ENCODE measurements at regions not wholly inside any gene's neighbourhood (a gene's known extent, or its start where the extent isn't known, plus 50 kb on each side); places are given as distances from the start of the nearest gene placed in this dataset.

DNA sequence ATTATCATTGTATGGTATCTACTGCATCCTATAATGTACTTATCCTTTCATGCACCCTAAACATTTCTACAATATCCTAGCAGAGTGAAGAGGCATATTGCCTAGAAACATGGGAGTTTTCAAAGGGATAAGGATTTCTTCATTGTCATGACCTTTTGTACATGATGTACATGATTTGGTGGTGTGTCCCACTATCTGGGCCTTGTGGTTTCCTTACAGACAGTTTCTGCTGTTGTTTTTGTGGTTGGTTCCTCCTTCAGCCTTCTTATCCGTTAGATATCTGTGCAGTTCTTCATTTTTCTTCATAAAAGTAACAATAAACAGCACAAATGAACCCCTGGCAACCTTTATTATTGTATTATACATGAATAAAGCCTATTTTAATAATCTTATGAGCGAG is 70.4 kb upstream of the BACH1 start:
- in situ Hi-C loops (cut with HindIII; ENCODE audit: low sequenced_read_pairs): loop anchor here (5.0 to 10.0 kb wide), 2 partner anchors 56 to 74 kb away; no protein-coding TSS in a partner anchor

- in situ Hi-C loops (cut with HindIII; ENCODE audit: low sequenced_read_pairs): no loop called here
Observed at GRCh38 chr21:29230551-29231261, 68.0 kb upstream of the BACH1 start.

GRCh38 chr21:29231756-29232529 is 66.8 kb upstream of the BACH1 start:
- in situ Hi-C loops (cut with HindIII; ENCODE audit: low sequenced_read_pairs): no loop called here

GRCh38 chr21:29232530-29233255 is 66.0 kb upstream of the BACH1 start:
- in situ Hi-C loops (cut with HindIII; ENCODE audit: low sequenced_read_pairs): no loop called here

DNA sequence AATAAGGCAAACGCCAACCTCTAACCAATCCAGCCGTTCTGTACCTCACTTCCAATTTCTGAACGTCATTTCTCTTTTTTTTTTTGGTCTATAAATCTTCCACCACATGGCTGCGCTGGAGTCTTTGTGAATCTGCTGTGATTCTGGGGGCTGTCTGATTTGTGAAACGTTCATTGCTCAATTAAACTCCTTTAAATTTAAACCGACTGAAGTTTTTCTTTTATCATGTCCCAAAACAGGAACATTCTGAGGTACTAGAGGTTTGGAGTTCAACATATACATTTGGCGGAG is 65.5 kb upstream of the BACH1 start:
- in situ Hi-C loops (cut with HindIII; ENCODE audit: low sequenced_read_pairs): no loop called here

DNA sequence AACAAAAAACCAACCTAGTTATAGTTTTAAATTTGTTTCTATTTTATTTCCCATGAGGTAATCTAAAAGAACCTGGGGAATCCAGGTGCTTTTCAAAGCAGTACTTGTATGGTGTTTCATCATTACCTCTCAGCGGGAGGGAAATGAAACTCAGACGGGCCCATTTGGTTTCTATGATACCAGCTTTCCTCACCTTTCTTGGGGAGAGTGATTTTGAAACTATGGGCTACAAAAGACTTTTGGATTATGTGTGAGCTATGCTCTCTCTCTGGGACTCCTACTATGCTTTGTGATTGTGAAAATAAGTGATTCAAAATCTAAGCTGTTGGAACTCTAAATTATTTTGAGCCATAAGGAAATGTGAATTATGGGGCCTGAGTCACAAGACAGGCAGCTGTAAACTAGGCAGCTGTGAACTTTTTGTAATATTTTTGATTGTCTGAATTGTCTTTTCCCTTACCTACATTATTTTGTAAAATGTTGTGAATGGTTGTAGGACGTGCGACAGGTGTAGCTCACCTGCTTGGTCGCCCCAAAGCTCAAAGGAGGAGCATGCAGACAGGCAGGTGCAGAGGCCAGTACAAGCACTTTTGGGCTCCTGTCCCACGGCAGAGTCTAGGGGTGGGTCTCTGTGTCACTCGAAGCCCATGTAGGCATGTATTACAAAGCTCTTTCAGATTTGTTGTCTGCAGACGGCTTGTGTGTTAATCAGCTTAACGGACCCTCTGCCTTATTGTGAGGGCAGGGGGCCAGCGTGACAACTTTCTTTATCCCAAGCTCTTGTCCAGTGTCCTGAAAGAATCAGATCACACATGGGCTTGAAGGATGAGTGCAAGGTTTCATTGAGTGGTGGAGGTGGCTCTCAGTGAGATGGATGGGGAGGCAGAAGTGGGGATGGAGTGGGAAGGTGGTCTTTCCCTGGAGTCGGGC is 64.8 kb upstream of the BACH1 start:
- in situ Hi-C loops (cut with HindIII; ENCODE audit: low sequenced_read_pairs): no loop called here

DNA sequence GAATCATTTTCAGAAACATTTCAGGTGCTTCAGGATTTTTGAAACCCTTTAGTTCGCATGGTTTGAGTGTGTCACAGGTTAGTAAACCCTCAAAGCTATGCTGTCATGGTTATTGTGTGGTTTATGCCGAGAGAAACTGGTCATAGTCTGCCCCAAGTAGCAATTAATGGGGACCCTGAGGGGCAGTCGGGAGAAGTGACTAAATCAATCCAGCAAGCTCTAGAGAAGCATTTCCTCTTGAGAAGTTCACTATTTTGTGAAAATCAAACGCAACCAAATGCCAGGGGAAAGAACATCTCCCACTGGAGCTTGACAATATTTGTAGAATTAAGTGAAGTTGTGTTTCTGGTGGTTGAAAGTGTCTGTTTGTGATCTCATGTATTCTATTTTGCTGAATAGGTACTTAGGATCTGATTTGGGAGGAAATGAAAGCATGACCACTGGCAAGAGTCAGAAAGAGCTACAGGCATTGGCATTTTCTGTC is 63.0 kb upstream of the BACH1 start:
- in situ Hi-C loops (cut with HindIII; ENCODE audit: low sequenced_read_pairs): no loop called here

GRCh38 chr21:29236201-29236600 is 62.5 kb upstream of the BACH1 start:
- in situ Hi-C loops (cut with HindIII; ENCODE audit: low sequenced_read_pairs): no loop called here

DNA sequence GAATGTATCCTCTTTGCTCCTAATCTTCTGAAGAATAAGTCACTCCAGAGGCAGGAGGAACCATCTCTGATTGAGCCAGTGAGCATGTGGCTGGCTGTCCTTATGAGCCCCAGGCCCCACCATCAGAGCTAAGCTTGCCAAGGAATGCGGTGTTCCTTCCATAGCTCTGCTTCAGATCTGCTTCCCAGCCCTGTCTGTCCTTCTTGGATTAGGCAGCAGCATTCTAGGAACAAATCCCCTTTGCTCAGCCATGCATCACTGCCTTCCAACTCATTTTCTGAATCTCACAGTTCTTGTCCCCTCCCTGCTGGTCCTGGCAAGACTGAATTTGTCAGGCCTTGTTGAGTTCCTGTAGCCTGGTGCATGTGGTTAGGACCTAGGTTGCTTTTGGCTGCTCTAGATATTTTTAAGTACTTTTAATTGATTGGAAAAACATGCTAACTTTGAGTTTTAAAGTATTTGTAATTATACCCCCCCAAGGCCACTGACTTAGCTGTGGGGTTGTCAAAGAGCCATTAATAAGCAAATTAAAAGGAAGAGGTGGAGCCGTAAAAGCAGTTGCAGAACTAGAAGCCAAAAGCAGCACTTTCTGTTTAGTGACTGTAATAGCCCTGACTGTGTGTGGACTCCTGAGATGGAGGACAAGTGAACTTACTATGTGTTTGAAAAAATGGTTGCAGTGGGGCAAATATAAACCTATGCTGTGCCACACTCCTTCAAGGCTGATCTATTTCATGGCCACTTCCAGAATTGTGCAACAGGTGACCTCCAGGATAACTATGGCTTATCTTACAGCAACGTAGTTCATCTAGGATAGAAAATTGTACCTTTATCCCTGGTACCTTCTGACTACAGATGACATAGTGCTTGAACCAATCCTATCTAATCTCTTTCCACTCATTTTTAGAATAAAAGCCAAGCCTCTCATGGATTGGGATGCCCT is 61.3 kb upstream of the BACH1 start:
- in situ Hi-C loops (cut with HindIII; ENCODE audit: low sequenced_read_pairs): no loop called here

DNA sequence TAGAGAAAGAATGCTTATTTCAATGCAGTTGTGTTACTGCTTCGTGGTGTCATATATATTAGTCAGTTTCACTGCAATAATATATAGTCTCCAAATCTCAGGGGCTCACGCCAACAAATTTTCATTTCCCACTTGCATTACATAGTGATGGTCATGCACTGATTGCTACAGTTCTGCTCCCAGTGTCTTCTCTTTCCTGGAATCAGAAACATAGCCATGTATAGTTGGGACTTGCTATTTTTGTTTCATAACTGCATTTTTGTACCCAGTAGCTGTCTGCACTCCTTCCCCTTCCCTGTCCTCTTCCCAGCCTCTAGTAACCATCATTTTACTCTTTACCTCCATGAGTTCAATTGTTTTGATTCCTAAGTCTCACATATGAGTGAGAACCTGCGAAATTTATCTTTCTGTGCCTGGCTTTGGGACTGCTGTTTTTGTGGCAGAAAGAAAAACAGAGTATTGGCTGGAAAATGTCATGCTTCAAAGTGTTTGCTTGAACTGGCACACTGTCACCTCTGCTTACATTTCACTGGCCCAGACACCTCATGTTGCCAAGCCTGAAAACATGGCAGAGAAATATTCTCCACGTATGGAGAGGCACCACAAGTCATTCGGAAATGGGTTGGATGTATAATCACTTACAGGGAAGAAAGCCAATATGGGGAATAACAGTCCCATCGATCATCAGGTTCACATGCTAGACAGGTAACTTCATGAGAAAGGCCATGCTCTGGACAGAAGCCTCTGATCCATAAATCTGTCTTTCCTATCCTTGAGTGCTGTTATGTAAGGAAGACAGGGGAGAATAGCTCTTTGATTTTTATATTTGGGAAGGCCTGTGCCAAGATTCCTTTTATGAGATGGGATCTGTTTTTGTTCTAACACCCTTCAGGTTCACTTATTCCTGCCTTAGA is 60.4 kb upstream of the BACH1 start:
- in situ Hi-C loops (cut with HindIII; ENCODE audit: low sequenced_read_pairs): no loop called here

- in situ Hi-C loops (cut with HindIII; ENCODE audit: low sequenced_read_pairs): no loop called here
Observed at GRCh38 chr21:29238967-29239290, 59.8 kb upstream of the BACH1 start.

- in situ Hi-C loops (cut with HindIII; ENCODE audit: low sequenced_read_pairs): no loop called here
Observed at GRCh38 chr21:29240136-29240535, 58.6 kb upstream of the BACH1 start.

- in situ Hi-C loops (cut with HindIII; ENCODE audit: low sequenced_read_pairs): no loop called here
Observed at GRCh38 chr21:29242201-29242600, 56.5 kb upstream of the BACH1 start.

DNA sequence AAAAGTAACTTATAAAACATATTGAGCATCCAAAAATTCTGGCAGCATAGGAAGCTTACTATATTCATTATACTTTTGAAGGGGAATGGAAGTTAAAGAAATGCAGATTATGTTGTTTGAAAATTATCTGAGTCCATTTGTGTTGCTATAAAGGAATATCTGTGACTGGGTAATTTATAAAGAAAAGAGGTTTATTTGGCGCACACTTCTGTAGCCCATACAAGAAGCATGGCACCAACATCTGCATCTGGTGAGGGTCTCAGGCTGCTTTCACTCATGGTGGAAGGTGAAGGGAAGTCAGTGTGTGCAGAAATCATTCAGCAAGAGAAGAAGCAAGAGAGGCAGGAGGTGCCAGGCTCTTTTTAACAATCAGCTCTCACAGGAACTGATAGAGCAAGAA is 55.5 kb upstream of the BACH1 start:
- in situ Hi-C loops (cut with HindIII; ENCODE audit: low sequenced_read_pairs): no loop called here

DNA sequence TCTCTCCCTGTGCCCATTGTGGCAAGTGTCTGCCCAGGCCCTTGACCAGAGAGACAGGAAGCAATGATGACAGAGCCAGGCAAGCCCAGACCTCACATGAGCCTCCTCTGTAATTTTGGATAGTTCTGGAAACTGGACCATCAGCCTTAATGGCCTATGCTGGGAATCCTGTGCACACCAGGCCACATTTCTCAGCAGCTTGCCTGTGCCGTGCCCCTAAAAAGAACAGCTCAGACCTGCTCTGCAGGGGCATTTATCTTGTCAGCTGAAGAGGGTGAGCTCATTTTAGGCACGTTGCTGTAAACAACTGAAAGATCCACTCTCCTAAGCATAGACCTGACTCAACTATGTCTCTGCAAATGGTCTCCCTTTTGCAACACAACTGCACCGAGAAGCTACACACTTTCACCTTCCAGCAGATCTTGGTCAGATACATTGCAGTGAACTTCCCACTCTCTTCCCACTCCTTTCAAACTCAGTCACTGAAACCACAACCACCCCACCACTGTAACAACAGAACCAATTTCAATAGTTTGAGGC is 53.5 kb upstream of the BACH1 start:
- in situ Hi-C loops (cut with HindIII; ENCODE audit: low sequenced_read_pairs): no loop called here

DNA sequence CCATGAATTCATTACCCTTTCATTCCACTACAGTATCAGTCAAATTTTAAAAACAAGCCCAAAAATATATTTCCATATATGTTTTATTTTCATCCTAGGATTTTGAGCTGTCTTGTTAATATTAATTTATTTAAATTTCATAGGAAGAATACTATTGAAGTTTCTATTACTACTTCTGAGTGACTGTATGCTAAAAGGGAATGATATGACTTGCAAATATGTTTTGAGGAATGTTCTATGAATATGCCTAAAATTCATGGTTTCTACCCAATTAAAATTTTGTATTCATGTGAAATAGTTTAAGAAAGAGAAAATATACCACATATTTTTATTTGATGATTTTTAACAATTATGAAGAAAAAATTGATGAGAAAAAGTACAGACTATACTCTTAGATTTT is 52.9 kb upstream of the BACH1 start:
- in situ Hi-C loops (cut with HindIII; ENCODE audit: low sequenced_read_pairs): no loop called here

- in situ Hi-C loops (cut with HindIII; ENCODE audit: low sequenced_read_pairs): no loop called here
Observed at GRCh38 chr21:29246614-29247013, 52.1 kb upstream of the BACH1 start.

- in situ Hi-C loops (cut with HindIII; ENCODE audit: low sequenced_read_pairs): no loop called here
Observed at GRCh38 chr21:29248124-29248523, 50.6 kb upstream of the BACH1 start.

All from endothelial cell of hepatic sinusoid (primary cell).